Trophoblast cell (in vitro differentiated cells and primary cell): ENCODE measurements at regions not wholly inside any gene's neighbourhood (a gene's known extent, or its start where the extent isn't known, plus 50 kb on each side); places are given as distances from the start of the nearest gene placed in this dataset.

ENCODE experiments used
- DNase-seq, 2 donors: peaks; one replicate each; pipeline ENCODE4 v3.0.0-alpha.2; 2016
- H2AFZ ChIP-seq: 2 replicates; pipeline ENCODE4 v1.6.1; 2013; ENCODE audit warnings: low read length, moderate library complexity, mild to moderate bottlenecking; ENCODE audit not compliant: insufficient read depth, poor library complexity
- H2AK5ac ChIP-seq: 2 replicates; pipeline ENCODE4 v1.6.1; 2013; ENCODE audit warnings: mild to moderate bottlenecking, low read length
- H2BK120ac ChIP-seq: 2 replicates; pipeline ENCODE4 v1.6.1; 2013; ENCODE audit warnings: low read length, mild to moderate bottlenecking, moderate library complexity; ENCODE audit not compliant: insufficient read depth, poor library complexity
- H2BK12ac ChIP-seq: 2 replicates; pipeline ENCODE4 v1.6.1; 2013; ENCODE audit warnings: mild to moderate bottlenecking, low read length, moderate library complexity
- H2BK5ac ChIP-seq: 2 replicates; pipeline ENCODE4 v1.6.1; 2013; ENCODE audit warnings: low read length, low read depth, moderate library complexity, mild to moderate bottlenecking; ENCODE audit not compliant: poor library complexity
- H3K14ac ChIP-seq: 2 replicates; pipeline ENCODE4 v1.6.1; 2013; ENCODE audit warnings: mild to moderate bottlenecking, low read length
- H3K18ac ChIP-seq: 2 replicates; pipeline ENCODE4 v1.6.1; 2013; ENCODE audit warnings: mild to moderate bottlenecking, low read length
- H3K23ac ChIP-seq: 2 replicates; pipeline ENCODE4 v1.6.1; 2013; ENCODE audit warnings: low read length
- H3K27ac ChIP-seq: 2 replicates; pipeline ENCODE4 v1.5.1; 2013; ENCODE audit warnings: low read depth, mild to moderate bottlenecking, inconsistent platforms, low read length, moderate library complexity
- H3K27me3 ChIP-seq: 2 replicates; pipeline ENCODE4 v1.6.1; 2013; ENCODE audit warnings: inconsistent platforms, mild to moderate bottlenecking, low read length, moderate library complexity; ENCODE audit not compliant: insufficient read depth
- H3K36me3 ChIP-seq, 2 experiments: 1 replicate in 1 of 2; 2 replicates in 1 of 2; pipeline ENCODE4 v1.6.1; 2013; ENCODE audit warnings: low read length in 2 of 2, mild to moderate bottlenecking in 2 of 2, moderate library complexity in 1 of 2; ENCODE audit not compliant: insufficient read depth in 2 of 2, control insufficient read depth in 1 of 2
- H3K4ac ChIP-seq: 2 replicates; pipeline ENCODE4 v1.6.1; 2013; ENCODE audit warnings: low read depth, mild to moderate bottlenecking, low read length, moderate library complexity
- H3K4me1 ChIP-seq, 2 experiments: 1 replicate in 1 of 2; 2 replicates in 1 of 2; pipeline ENCODE4 v1.6.1; 2013; ENCODE audit warnings: low read length in 2 of 2, mild to moderate bottlenecking in 2 of 2, moderate library complexity in 1 of 2; ENCODE audit not compliant: insufficient read depth in 2 of 2, control insufficient read depth in 1 of 2
- H3K4me2 ChIP-seq: 2 replicates; pipeline ENCODE4 v1.6.1; 2013; ENCODE audit warnings: inconsistent platforms, mild to moderate bottlenecking, low read length, moderate library complexity
- H3K4me3 ChIP-seq: 2 replicates; pipeline ENCODE4 v1.5.1; 2013; ENCODE audit warnings: mild to moderate bottlenecking, low read depth, low read length, inconsistent platforms
- H3K79me1 ChIP-seq: one replicate; pipeline ENCODE4 v1.6.1; 2013; ENCODE audit warnings: low read length
- H3K79me2 ChIP-seq: 2 replicates; pipeline ENCODE4 v1.6.1; 2013; ENCODE audit warnings: low read length, mild to moderate bottlenecking; ENCODE audit not compliant: control insufficient read depth, insufficient read depth, poor library complexity
- H3K9ac ChIP-seq: 2 replicates; pipeline ENCODE4 v1.6.1; 2013; ENCODE audit warnings: mild to moderate bottlenecking, low read length
- H3K9me3 ChIP-seq: 2 replicates; pipeline ENCODE4 v1.6.1; 2013; ENCODE audit warnings: low read depth, mild to moderate bottlenecking, control low read depth, inconsistent platforms, low read length; ENCODE audit not compliant: insufficient read depth
- H4K12ac ChIP-seq: 2 replicates; pipeline ENCODE4 v1.6.1; 2013; ENCODE audit warnings: low read depth, mild to moderate bottlenecking, low read length, moderate library complexity
- H4K8ac ChIP-seq: 2 replicates; pipeline ENCODE4 v1.6.1; 2013; ENCODE audit warnings: low read depth, mild to moderate bottlenecking, low read length, moderate library complexity
- H4K91ac ChIP-seq: one replicate; pipeline ENCODE4 v1.6.1; 2013; ENCODE audit warnings: low read depth, mild to moderate bottlenecking, low read length, moderate library complexity
- WGBS: extraction: QIAGEN DNeasy Blood & Tissue Kit; methylation state at CpG from one replicate; pipeline ENCODE4 v1.1.7; 2013; ENCODE audit warnings: missing lambda C conversion rate; ENCODE audit not compliant: insufficient read length, insufficient coverage; ENCODE audit errors: extremely low coverage; 5-methylcytosine and 5-hydroxymethylcytosine counted together

GRCh38 chr2:100766256-100766655 is 53.7 kb upstream of the NPAS2 start:
- Histone ChIP-seq H4K12ac (no peak overlapping the region), H3K9me3 (no peaks in the 10 kb centered on the region), H3K4me3 (no peak overlapping the region), H3K4me2 (no peak overlapping the region), H3K4me1 (peaks cover 0 to 6% of the 10 kb centered on the region in 2 experiments), H4K91ac (no peak overlapping the region), H2AFZ (no peak overlapping the region), H3K23ac (no peak overlapping the region), H3K14ac (no peak overlapping the region), H3K4ac (no peak overlapping the region), H4K8ac (no peak overlapping the region), H3K18ac (no peak overlapping the region), H3K9ac (no peak overlapping the region), H3K79me2 (no peaks in the 10 kb centered on the region), H3K27me3 (no peaks in the 10 kb centered on the region), H3K36me3 (no peaks in the 10 kb centered on the region), H2BK12ac (no peak overlapping the region), H2BK120ac (no peak overlapping the region), H2BK5ac (no peak overlapping the region), H3K79me1 (no peaks in the 10 kb centered on the region), H3K27ac (no peak overlapping the region), H2AK5ac (no peak overlapping the region)
- no peak for DNase-seq
- no CpG with 5 or more reads among the region's 6 CpGs for WGBS

- no peak overlapping the region for H3K4ac ChIP-seq
- H3K79me2 ChIP-seq: no peaks in the 10 kb centered on the region
- WGBS: no CpG with 5 or more reads among the region's 3 CpGs
- H3K27ac ChIP-seq: peak overlapping the region; percentile 3
- no peak overlapping the region for H2AK5ac ChIP-seq
- H3K4me2 ChIP-seq: no peak overlapping the region
- H3K4me1 ChIP-seq: peaks cover 0 to 6% of the 10 kb centered on the region in 2 experiments
- H2AFZ ChIP-seq: no peak overlapping the region
- no peaks in the 10 kb centered on the region for H3K9me3 ChIP-seq
- no peak overlapping the region for H3K14ac ChIP-seq
- no peak overlapping the region for H2BK5ac ChIP-seq
- H4K12ac ChIP-seq: no peak overlapping the region
- no peak overlapping the region for H3K23ac ChIP-seq
- no peak overlapping the region for H4K91ac ChIP-seq
- H3K27me3 ChIP-seq: no peaks in the 10 kb centered on the region
- no peak overlapping the region for H2BK12ac ChIP-seq
- H3K79me1 ChIP-seq: no peaks in the 10 kb centered on the region
- no peak overlapping the region for H3K9ac ChIP-seq
- H4K8ac ChIP-seq: no peak overlapping the region
- DNase-seq: peak in 1 of 2 donors; percentile 6
- H3K18ac ChIP-seq: no peak overlapping the region
- H2BK120ac ChIP-seq: no peak overlapping the region
- no peak overlapping the region for H3K4me3 ChIP-seq
- H3K36me3 ChIP-seq: no peaks in the 10 kb centered on the region
These were observed 53.1 kb upstream of the NPAS2 start for GRCh38 chr2:100766806-100767205.

GRCh38 chr2:100767224-100767653 is 52.7 kb upstream of the NPAS2 start:
- no peak overlapping the region for H4K12ac ChIP-seq
- no peaks in the 10 kb centered on the region for H3K9me3 ChIP-seq
- no peaks in the 10 kb centered on the region for H3K79me1 ChIP-seq
- H3K23ac ChIP-seq: no peak overlapping the region
- no peaks in the 10 kb centered on the region for H3K79me2 ChIP-seq
- no peak overlapping the region for H3K14ac ChIP-seq
- no peaks in the 10 kb centered on the region for H3K27me3 ChIP-seq
- H4K91ac ChIP-seq: no peak overlapping the region
- H3K9ac ChIP-seq: no peak overlapping the region
- no peak overlapping the region for H3K4me2 ChIP-seq
- no peak overlapping the region for H3K4me3 ChIP-seq
- no CpG with 5 or more reads among the region's 1 CpG for WGBS
- H3K4me1 ChIP-seq: peaks cover 0 to 6% of the 10 kb centered on the region in 2 experiments
- H3K27ac ChIP-seq: no peak overlapping the region
- no peak overlapping the region for H2AFZ ChIP-seq
- H3K4ac ChIP-seq: no peak overlapping the region
- no peaks in the 10 kb centered on the region for H3K36me3 ChIP-seq
- H2BK120ac ChIP-seq: no peak overlapping the region
- no peak overlapping the region for H4K8ac ChIP-seq
- no peak overlapping the region for H2BK12ac ChIP-seq
- no peak overlapping the region for H3K18ac ChIP-seq
- no peak overlapping the region for H2BK5ac ChIP-seq
- H2AK5ac ChIP-seq: no peak overlapping the region
- peak in 1 of 2 donors; percentile 50 for DNase-seq

GRCh38 chr2:100767810-100768806 is 51.8 kb upstream of the NPAS2 start:
- Histone ChIP-seq H3K23ac (no peak overlapping the region), H2BK12ac (no peak overlapping the region), H2AFZ (no peak overlapping the region), H3K4me1 (peaks cover 0 to 6% of the 10 kb centered on the region in 2 experiments), H4K8ac (no peak overlapping the region), H3K4me3 (no peak overlapping the region), H4K12ac (no peak overlapping the region), H3K4ac (no peak overlapping the region), H3K9ac (no peak overlapping the region), H3K79me1 (no peaks in the 10 kb centered on the region), H2BK5ac (no peak overlapping the region), H4K91ac (no peak overlapping the region), H3K4me2 (no peak overlapping the region), H3K79me2 (no peaks in the 10 kb centered on the region), H3K27ac (no peak overlapping the region), H2AK5ac (no peak overlapping the region), H2BK120ac (no peak overlapping the region), H3K18ac (no peak overlapping the region), H3K27me3 (no peaks in the 10 kb centered on the region), H3K9me3 (no peaks in the 10 kb centered on the region), H3K14ac (no peak overlapping the region), H3K36me3 (no peaks in the 10 kb centered on the region)
- DNase-seq: no peak
- WGBS: no CpG with 5 or more reads among the region's 7 CpGs
